Right lobe of liver (tissue), 6 donors: ENCODE measurements at regions not wholly inside any gene's neighbourhood (a gene's known extent, or its start where the extent isn't known, plus 50 kb on each side); places are given as distances from the start of the nearest gene placed in this dataset.

ENCODE experiments used
- ATAC-seq, 4 donors: fragments of 200-7000 bp; cut with Tn5 transposase; one replicate each; pipeline ENCODE4 v1.9.1; 2020; ENCODE audit warnings: mild to moderate bottlenecking in 4 of 4, moderate library complexity in 4 of 4
- DNase-seq, 3 donors: peaks; one replicate each; pipeline ENCODE4 v3.0.0-alpha.2; 2020
- H3K27ac ChIP-seq, 3 donors: fragments of 200-600 bp; one replicate each; pipeline ENCODE4 v1.8.0; 2022
- H3K27me3 ChIP-seq, 2 donors: fragments of 200-600 bp; one replicate each; pipeline ENCODE4 v1.8.0; 2022
- H3K36me3 ChIP-seq, 4 donors: fragments of 200-600 bp; sonication (generic) in 1 of 4; one replicate each; pipeline versions ENCODE4 v1.5.1 to v1.8.0; 2017 to 2022; ENCODE audit warnings: control low read depth in 1 of 4
- H3K4me1 ChIP-seq, 4 donors: fragments of 200-600 bp; sonication (generic) in 1 of 4; one replicate each; pipeline versions ENCODE4 v1.5.1 to v1.8.0; 2017 to 2022; ENCODE audit warnings: control low read depth in 1 of 4
- H3K4me3 ChIP-seq, 3 donors: fragments of 200-600 bp; one replicate each; pipeline ENCODE4 v1.8.0; 2022
- H3K9me3 ChIP-seq, 4 donors: fragments of 200-600 bp; sonication (generic) in 1 of 4; one replicate each; pipeline versions ENCODE4 v1.5.1 to v1.8.0; 2017 to 2022; ENCODE audit warnings: control low read depth in 1 of 4
- POLR2A ChIP-seq: fragments of 450-650 bp; IDR thresholded peaks from one replicate; pipeline ENCODE4 v1.6.1; 2017; ENCODE audit warnings: antibody characterized with exemption, mild to moderate bottlenecking
- WGBS: methylation state at CpG from one replicate; pipeline ENCODE4 v1.1.6; 2018; ENCODE audit warnings: low coverage, low lambda C conversion rate; ENCODE audit not compliant: insufficient coverage; ENCODE audit errors: missing lambda C conversion rate; 5-methylcytosine and 5-hydroxymethylcytosine counted together
- intact Hi-C, 2 donors: fragments of 100-400 bp; cut with DNase I; formaldehyde crosslinking; loops; one replicate each; pipeline versions ENCODE4 v1.11.2 to v1.14.1; 2022
- TF ChIP-seq, protein P1 (sequence below), 4 donors: fragments of 200-600 bp in 3 of 4; fragments of 450-650 bp in 1 of 4; IDR thresholded peaks; one replicate each; pipeline versions ENCODE4 v1.5.1 to v1.8.0; 2016 to 2022; ENCODE audit warnings: antibody characterized with exemption in 4 of 4, mild to moderate bottlenecking in 2 of 4
- donor health status: DM: no; HTN: yes; CAD: no.
- donor health status: DM: no; HTN: no; CAD: no.
- donor health status: DM: no; HTN: no; CAD: no.
- donor health status: DM: no; HTN: yes; CAD: no.
- donor health status: DM: no; HTN: yes; CAD: no.

DNA sequence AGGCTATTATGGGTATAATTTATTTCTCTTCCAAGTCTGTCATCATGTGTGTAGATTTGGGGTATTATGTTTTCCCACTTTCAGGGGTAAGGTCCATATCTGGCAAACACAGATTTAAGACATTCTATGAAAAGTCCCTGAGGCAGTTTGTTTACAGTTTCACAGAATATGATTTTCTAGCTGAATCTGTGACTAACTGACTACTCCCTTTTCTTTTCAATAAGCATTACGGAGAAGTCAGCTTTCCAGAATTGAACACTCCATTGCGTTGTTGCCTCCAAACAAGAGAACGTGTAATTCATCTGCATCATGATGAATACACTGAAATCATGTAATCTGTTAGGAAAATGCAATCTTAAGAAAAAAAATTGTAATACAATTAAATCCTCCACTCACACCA is 226.7 kb upstream of the SFRP2 start:
- Histone ChIP-seq H3K27me3 (no peaks in the 10 kb centered on the region), H3K27ac (no peak overlapping the region), H3K36me3 (no peaks in the 10 kb centered on the region), H3K9me3 (no peaks in the 10 kb centered on the region), H3K4me1 (no peaks in the 10 kb centered on the region), H3K4me3 (no peak overlapping the region)
- intact Hi-C loops: no loop called here
- 74% methylated on average over 3 of the region's 3 CpGs for WGBS
- no peak for TF ChIP-seq POLR2A
- TF ChIP-seq, protein P1, sequence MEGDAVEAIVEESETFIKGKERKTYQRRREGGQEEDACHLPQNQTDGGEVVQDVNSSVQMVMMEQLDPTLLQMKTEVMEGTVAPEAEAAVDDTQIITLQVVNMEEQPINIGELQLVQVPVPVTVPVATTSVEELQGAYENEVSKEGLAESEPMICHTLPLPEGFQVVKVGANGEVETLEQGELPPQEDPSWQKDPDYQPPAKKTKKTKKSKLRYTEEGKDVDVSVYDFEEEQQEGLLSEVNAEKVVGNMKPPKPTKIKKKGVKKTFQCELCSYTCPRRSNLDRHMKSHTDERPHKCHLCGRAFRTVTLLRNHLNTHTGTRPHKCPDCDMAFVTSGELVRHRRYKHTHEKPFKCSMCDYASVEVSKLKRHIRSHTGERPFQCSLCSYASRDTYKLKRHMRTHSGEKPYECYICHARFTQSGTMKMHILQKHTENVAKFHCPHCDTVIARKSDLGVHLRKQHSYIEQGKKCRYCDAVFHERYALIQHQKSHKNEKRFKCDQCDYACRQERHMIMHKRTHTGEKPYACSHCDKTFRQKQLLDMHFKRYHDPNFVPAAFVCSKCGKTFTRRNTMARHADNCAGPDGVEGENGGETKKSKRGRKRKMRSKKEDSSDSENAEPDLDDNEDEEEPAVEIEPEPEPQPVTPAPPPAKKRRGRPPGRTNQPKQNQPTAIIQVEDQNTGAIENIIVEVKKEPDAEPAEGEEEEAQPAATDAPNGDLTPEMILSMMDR (IDR thresholded peaks at IDR 0.05): no peak
- no peak for DNase-seq
- ATAC-seq: no peak

GRCh38 chr4:154014407-154015321 is 225.8 kb upstream of the SFRP2 start:
- intact Hi-C loops: no loop called here
- Histone ChIP-seq H3K27me3 (no peaks in the 10 kb centered on the region), H3K4me3 (no peak overlapping the region), H3K9me3 (no peaks in the 10 kb centered on the region), H3K36me3 (no peaks in the 10 kb centered on the region), H3K27ac (no peak overlapping the region), H3K4me1 (no peaks in the 10 kb centered on the region)
- TF ChIP-seq, protein P1 (IDR thresholded peaks at IDR 0.05): no peak
- no peak for TF ChIP-seq POLR2A
- DNase-seq (no peak), ATAC-seq (no peak)
- WGBS: 41% methylated on average over 7 of the region's 7 CpGs

GRCh38 chr4:154013576-154013975 is 224.7 kb upstream of the SFRP2 start:
- Histone ChIP-seq H3K4me1 (no peaks in the 10 kb centered on the region), H3K36me3 (no peaks in the 10 kb centered on the region), H3K27ac (no peak overlapping the region), H3K27me3 (no peaks in the 10 kb centered on the region), H3K4me3 (no peak overlapping the region), H3K9me3 (no peaks in the 10 kb centered on the region)
- no peak for ATAC-seq
- TF ChIP-seq, protein P1 (IDR thresholded peaks at IDR 0.05): no peak
- TF ChIP-seq POLR2A: no peak
- intact Hi-C loops: no loop called here
- no peak for DNase-seq

GRCh38 chr4:154010371-154010770 is 221.5 kb upstream of the SFRP2 start:
- ATAC-seq (no peak), DNase-seq (no peak)
- no peak for TF ChIP-seq POLR2A
- TF ChIP-seq, protein P1 (IDR thresholded peaks at IDR 0.05): no peak
- Histone ChIP-seq H3K9me3 (no peaks in the 10 kb centered on the region), H3K4me3 (no peak overlapping the region), H3K4me1 (no peaks in the 10 kb centered on the region), H3K27ac (no peak overlapping the region), H3K27me3 (no peaks in the 10 kb centered on the region), H3K36me3 (no peaks in the 10 kb centered on the region)
- WGBS: 42% methylated on average over 3 of the region's 7 CpGs
- intact Hi-C loops: no loop called here
